B cell (primary cell): ENCODE measurements at regions not wholly inside any gene's neighbourhood (a gene's known extent, or its start where the extent isn't known, plus 50 kb on each side); places are given as distances from the start of the nearest gene placed in this dataset.

Experiments
- CTCF ChIP-seq: fragments of 200-600 bp; IDR thresholded peaks from one replicate; pipeline ENCODE4 v1.8.0; 2022; ENCODE audit warnings: antibody characterized with exemption, mild to moderate bottlenecking
- EZH2 ChIP-seq: IDR thresholded peaks from 2 replicates; pipeline ENCODE4 v1.6.1; 2012; ENCODE audit warnings: borderline replicate concordance, low read depth, mild to moderate bottlenecking, moderate library complexity, low read length; ENCODE audit not compliant: insufficient read depth, poor library complexity, severe bottlenecking

- no peak for TF ChIP-seq EZH2
- no peak for TF ChIP-seq CTCF
These were observed 59.2 kb upstream of the ADAMTS2 start for GRCh38 chr5:179404321-179405053.
